ENCODE measurements at regions not wholly inside any gene's neighbourhood (a gene's known extent, or its start where the extent isn't known, plus 50 kb on each side); places are given as distances from the start of the nearest gene placed in this dataset.

- no peak overlapping the region for H3K27ac ChIP-seq
- no peak for TF ChIP-seq CTCF (conservative IDR thresholded peaks at IDR 0.05)
Measured at GRCh38 chr20:22927537-22927936, 107.6 kb upstream of the SSTR4 start.

DNA sequence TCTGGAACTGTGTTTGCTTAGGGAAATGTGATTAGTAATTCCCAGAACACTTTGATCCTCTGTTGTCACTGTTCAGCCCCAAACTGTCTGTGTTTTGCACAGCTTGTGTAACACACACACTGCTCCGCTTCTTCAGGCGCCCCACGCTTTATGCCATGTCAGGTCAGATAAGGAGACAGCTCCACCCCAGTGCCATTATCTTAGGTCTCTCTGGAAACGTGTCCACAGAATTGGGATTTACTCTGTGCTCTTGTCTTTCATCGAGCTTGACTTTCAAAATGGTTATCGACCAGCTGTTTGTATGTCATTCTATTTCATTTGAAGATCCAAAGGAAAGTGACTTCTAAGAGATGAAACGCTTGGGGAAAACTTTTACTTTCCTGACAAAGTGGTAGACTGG is 106.4 kb upstream of the SSTR4 start:
- no peak overlapping the region for H3K27ac ChIP-seq
- no peak for TF ChIP-seq CTCF (conservative IDR thresholded peaks at IDR 0.05)

- H3K27ac ChIP-seq = no peak overlapping the region
- no peak for TF ChIP-seq CTCF (conservative IDR thresholded peaks at IDR 0.05)
Measured at GRCh38 chr20:22929661-22930060, 105.5 kb upstream of the SSTR4 start.

GRCh38 chr20:22931653-22932608 is 103.2 kb upstream of the SSTR4 start:
- TF ChIP-seq CTCF (conservative IDR thresholded peaks at IDR 0.05) = no peak
- H3K27ac ChIP-seq = no peak overlapping the region

- H3K27ac ChIP-seq = no peak overlapping the region
- no peak for TF ChIP-seq CTCF (conservative IDR thresholded peaks at IDR 0.05)
Measured at GRCh38 chr20:22939181-22939580, 95.9 kb upstream of the SSTR4 start.

- TF ChIP-seq CTCF (conservative IDR thresholded peaks at IDR 0.05) = no peak
- H3K27ac ChIP-seq = no peak overlapping the region
Measured at GRCh38 chr20:22940350-22940749, 94.8 kb upstream of the SSTR4 start.

- no peak overlapping the region for H3K27ac ChIP-seq
- TF ChIP-seq CTCF (conservative IDR thresholded peaks at IDR 0.05) = no peak
Measured at GRCh38 chr20:22941550-22941949, 93.6 kb upstream of the SSTR4 start.

Measured in VCaP (cell line).